ENCODE measurements at regions not wholly inside any gene's neighbourhood (a gene's known extent, or its start where the extent isn't known, plus 50 kb on each side); places are given as distances from the start of the nearest gene placed in this dataset.

DNA sequence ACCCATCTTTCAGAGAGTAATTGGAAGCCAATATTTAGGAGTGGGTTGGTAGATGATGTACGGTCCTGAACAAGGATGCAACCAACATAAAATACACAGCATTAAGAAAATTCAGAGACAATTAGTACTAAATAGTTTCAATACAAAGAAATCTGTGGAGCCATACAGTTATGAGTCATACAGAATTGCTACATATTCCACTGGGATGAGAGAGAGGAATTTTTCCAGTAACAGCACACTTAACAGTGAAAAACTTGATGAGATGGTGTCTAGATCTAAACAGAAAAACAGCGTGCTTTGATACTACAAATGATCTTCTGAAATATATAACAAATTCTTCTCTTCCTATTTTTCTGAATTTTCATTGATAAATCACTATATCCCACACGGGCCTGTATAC is 1999.3 kb upstream of the CDH9 start:
- no peak overlapping the region for H3K4me2 ChIP-seq
- whole genome bisulfite sequencing (ENCODE audit: low lambda C conversion rate) = 4% methylated on average over 3 of the region's 3 CpGs
- H3K4me1 ChIP-seq (ENCODE audit: control insufficient read depth in 1 of 2, insufficient read depth in 2 of 2, low read depth in 1 of 2, low read length in 1 of 2) = no peaks in the 10 kb centered on the region
- no peak overlapping the region for H3K9ac ChIP-seq
- no peaks in the 10 kb centered on the region for H3K9me3 ChIP-seq
- H3K27ac ChIP-seq (ENCODE audit: low read depth in 2 of 2, low read length in 1 of 2) = no peak overlapping the region
- H4K20me1 ChIP-seq (ENCODE audit: insufficient read depth) = no peaks in the 10 kb centered on the region
- no peak overlapping the region for H2AFZ ChIP-seq (ENCODE audit: low read depth)
- CTCF ChIA-PET = no interaction called here
- H3K9me2 ChIP-seq = no peaks in the 10 kb centered on the region
- no peaks in the 10 kb centered on the region for H3K36me3 ChIP-seq (replicated peaks in 1 of 2; ENCODE audit: control insufficient read depth in 1 of 2, insufficient read depth in 2 of 2, low read length in 1 of 2)
- H3K79me2 ChIP-seq (ENCODE audit: insufficient read depth) = no peaks in the 10 kb centered on the region
- POLR2A ChIA-PET = no interaction called here
- DNase-seq = no peak
- no peaks in the 10 kb centered on the region for H3K27me3 ChIP-seq (ENCODE audit: insufficient read depth)
- TF ChIP-seq, protein P1, sequence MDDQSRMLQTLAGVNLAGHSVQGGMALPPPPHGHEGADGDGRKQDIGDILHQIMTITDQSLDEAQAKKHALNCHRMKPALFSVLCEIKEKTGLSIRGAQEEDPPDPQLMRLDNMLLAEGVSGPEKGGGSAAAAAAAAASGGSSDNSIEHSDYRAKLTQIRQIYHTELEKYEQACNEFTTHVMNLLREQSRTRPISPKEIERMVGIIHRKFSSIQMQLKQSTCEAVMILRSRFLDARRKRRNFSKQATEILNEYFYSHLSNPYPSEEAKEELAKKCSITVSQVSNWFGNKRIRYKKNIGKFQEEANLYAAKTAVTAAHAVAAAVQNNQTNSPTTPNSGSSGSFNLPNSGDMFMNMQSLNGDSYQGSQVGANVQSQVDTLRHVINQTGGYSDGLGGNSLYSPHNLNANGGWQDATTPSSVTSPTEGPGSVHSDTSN (IDR thresholded peaks at IDR 0.05) = no peak
- TF ChIP-seq EP300 (IDR thresholded peaks at IDR 0.05; ENCODE audit: borderline replicate concordance in 1 of 2, low read depth in 1 of 2, low read length in 1 of 2) (no peak), RXRA (IDR thresholded peaks at IDR 0.05; ENCODE audit: borderline replicate concordance, low read depth) (no peak), TEAD4 (IDR thresholded peaks at IDR 0.05; ENCODE audit: borderline replicate concordance, insufficient read depth) (no peak), RCOR1 (IDR thresholded peaks at IDR 0.05; ENCODE audit: low read length) (no peak), SMC3 (IDR thresholded peaks at IDR 0.05; ENCODE audit: low read depth, low read length) (no peak), YY1 (IDR thresholded peaks at IDR 0.05; ENCODE audit: low read depth) (no peak), MEF2A (IDR thresholded peaks at IDR 0.05; ENCODE audit: borderline replicate concordance, low read depth) (no peak), JUND (IDR thresholded peaks at IDR 0.05) (no peak)
- TF ChIP-seq, protein P2, sequence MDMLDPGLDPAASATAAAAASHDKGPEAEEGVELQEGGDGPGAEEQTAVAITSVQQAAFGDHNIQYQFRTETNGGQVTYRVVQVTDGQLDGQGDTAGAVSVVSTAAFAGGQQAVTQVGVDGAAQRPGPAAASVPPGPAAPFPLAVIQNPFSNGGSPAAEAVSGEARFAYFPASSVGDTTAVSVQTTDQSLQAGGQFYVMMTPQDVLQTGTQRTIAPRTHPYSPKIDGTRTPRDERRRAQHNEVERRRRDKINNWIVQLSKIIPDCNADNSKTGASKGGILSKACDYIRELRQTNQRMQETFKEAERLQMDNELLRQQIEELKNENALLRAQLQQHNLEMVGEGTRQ (IDR thresholded peaks at IDR 0.05; ENCODE audit: borderline replicate concordance, low read depth, low read length) = no peak
- TF ChIP-seq, protein P3, sequence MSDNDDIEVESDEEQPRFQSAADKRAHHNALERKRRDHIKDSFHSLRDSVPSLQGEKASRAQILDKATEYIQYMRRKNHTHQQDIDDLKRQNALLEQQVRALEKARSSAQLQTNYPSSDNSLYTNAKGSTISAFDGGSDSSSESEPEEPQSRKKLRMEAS (IDR thresholded peaks at IDR 0.05; ENCODE audit: low read depth) = no peak
- H3K4me3 ChIP-seq (ENCODE audit: low read depth in 2 of 2, low read length in 1 of 2) = no peak overlapping the region
- no peaks in the 10 kb centered on the region for H3F3A ChIP-seq (replicated peaks; ENCODE audit: insufficient read depth)

DNA sequence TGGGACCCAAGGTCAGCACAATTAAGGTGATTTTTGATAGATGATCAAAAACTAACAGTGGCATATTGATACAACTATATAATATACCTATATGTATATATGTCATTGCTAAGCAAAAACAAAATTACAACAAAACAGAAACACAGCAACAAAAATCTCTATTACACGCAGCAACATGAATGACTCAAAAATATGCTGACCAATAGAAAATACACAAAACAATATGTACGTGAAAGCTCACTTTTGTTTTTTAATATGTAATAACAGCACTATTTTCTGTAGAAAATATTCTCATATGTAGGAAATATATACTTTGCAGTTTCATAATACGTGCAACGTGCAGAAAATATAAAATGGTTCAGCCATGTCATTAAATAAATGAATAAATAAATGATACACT is 1985.7 kb upstream of the CDH9 start:
- Histone ChIP-seq H3K4me3 (ENCODE audit: low read depth in 2 of 2, low read length in 1 of 2) (no peak overlapping the region), H3K79me2 (ENCODE audit: insufficient read depth) (no peaks in the 10 kb centered on the region), H3K9ac (no peak overlapping the region), H3K27ac (ENCODE audit: low read depth in 2 of 2, low read length in 1 of 2) (no peak overlapping the region), H3K36me3 (replicated peaks in 1 of 2; ENCODE audit: control insufficient read depth in 1 of 2, insufficient read depth in 2 of 2, low read length in 1 of 2) (no peaks in the 10 kb centered on the region), H3K9me3 (no peaks in the 10 kb centered on the region), H2AFZ (ENCODE audit: low read depth) (no peak overlapping the region), H3K4me1 (ENCODE audit: control insufficient read depth in 1 of 2, insufficient read depth in 2 of 2, low read depth in 1 of 2, low read length in 1 of 2) (no peaks in the 10 kb centered on the region), H3K4me2 (no peak overlapping the region), H3K27me3 (ENCODE audit: insufficient read depth) (no peaks in the 10 kb centered on the region), H3F3A (replicated peaks; ENCODE audit: insufficient read depth) (no peaks in the 10 kb centered on the region), H4K20me1 (ENCODE audit: insufficient read depth) (no peaks in the 10 kb centered on the region), H3K9me2 (no peaks in the 10 kb centered on the region)
- 47% methylated on average over 4 of the region's 4 CpGs for WGBS (ENCODE audit: low lambda C conversion rate)
- POLR2A ChIA-PET = no interaction called here
- TF ChIP-seq SMC3 (IDR thresholded peaks at IDR 0.05; ENCODE audit: low read depth, low read length) = no peak
- TF ChIP-seq CHD2 (IDR thresholded peaks at IDR 0.05; ENCODE audit: low read length, partially characterized antibody) = no peak
- TF ChIP-seq YY1 (IDR thresholded peaks at IDR 0.05; ENCODE audit: low read depth) = no peak
- TF ChIP-seq RXRA (IDR thresholded peaks at IDR 0.05; ENCODE audit: borderline replicate concordance, low read depth) = no peak
- TF ChIP-seq, protein P4, sequence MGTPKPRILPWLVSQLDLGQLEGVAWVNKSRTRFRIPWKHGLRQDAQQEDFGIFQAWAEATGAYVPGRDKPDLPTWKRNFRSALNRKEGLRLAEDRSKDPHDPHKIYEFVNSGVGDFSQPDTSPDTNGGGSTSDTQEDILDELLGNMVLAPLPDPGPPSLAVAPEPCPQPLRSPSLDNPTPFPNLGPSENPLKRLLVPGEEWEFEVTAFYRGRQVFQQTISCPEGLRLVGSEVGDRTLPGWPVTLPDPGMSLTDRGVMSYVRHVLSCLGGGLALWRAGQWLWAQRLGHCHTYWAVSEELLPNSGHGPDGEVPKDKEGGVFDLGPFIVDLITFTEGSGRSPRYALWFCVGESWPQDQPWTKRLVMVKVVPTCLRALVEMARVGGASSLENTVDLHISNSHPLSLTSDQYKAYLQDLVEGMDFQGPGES (IDR thresholded peaks at IDR 0.05; ENCODE audit: low read depth, low read length) = no peak
- no peak for TF ChIP-seq EP300 (IDR thresholded peaks at IDR 0.05; ENCODE audit: borderline replicate concordance in 1 of 2, low read depth in 1 of 2, low read length in 1 of 2)
- TF ChIP-seq TAF1 (IDR thresholded peaks at IDR 0.05; ENCODE audit: borderline replicate concordance, low read depth, low read length) = no peak
- TF ChIP-seq NFIC (IDR thresholded peaks at IDR 0.05; ENCODE audit: borderline replicate concordance) = no peak
- DNase-seq = no peak
- CTCF ChIA-PET = no interaction called here

Measured in SK-N-SH (cell line).